ENCODE measurements at regions not wholly inside any gene's neighbourhood (a gene's known extent, or its start where the extent isn't known, plus 50 kb on each side); places are given as distances from the start of the nearest gene placed in this dataset.

DNA sequence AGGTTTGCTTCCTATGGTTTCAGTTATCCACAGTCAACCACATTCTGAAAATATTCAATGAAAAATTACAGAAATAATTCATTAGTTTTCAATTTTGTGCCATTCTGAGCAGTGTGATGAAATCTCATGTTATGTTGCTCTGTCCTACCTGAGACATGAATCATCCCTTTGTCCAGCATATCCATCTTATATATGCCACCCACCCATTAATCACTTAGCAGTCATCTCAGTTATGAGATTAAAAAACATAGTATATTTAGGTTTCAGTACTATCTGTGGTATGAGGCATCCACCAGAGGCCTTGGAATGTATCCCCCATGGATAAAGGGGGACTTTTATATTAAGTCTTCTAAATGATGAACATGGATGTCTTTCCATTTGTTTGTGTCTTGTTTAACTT lies 64.7 kb upstream of the PROK2 start:
- no peak for DNase-seq (ENCODE audit: low read depth)
- H3K4me3 ChIP-seq (replicated peaks; ENCODE audit: low read depth, low read length): no peak overlapping the region
- TF ChIP-seq, protein P1, sequence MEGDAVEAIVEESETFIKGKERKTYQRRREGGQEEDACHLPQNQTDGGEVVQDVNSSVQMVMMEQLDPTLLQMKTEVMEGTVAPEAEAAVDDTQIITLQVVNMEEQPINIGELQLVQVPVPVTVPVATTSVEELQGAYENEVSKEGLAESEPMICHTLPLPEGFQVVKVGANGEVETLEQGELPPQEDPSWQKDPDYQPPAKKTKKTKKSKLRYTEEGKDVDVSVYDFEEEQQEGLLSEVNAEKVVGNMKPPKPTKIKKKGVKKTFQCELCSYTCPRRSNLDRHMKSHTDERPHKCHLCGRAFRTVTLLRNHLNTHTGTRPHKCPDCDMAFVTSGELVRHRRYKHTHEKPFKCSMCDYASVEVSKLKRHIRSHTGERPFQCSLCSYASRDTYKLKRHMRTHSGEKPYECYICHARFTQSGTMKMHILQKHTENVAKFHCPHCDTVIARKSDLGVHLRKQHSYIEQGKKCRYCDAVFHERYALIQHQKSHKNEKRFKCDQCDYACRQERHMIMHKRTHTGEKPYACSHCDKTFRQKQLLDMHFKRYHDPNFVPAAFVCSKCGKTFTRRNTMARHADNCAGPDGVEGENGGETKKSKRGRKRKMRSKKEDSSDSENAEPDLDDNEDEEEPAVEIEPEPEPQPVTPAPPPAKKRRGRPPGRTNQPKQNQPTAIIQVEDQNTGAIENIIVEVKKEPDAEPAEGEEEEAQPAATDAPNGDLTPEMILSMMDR (IDR thresholded peaks at IDR 0.05; ENCODE audit: low read length, missing control alignments): no peak

DNA sequence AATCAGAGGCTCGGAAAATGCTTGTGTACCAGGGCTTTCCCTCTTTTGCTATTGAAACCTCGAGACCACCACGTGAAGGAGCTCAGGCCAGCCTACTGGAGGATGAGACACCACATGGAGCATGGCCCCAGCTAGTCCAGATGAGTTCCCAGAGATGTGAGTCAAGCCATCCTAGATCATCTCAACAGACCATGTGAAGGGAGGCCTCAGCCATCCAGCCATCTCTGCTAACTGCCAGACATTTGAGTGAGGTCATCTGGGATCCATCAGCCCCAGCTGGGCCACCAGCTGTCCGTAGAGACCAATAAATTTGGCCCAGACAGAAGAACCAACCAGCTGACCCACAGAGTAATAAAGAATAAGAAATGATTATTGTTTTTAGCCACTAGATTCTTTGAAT lies 62.8 kb upstream of the PROK2 start:
- DNase-seq (ENCODE audit: low read depth): no peak
- H3K4me3 ChIP-seq (replicated peaks; ENCODE audit: low read depth, low read length): no peak overlapping the region
- TF ChIP-seq, protein P1 (IDR thresholded peaks at IDR 0.05; ENCODE audit: low read length, missing control alignments): no peak

DNA sequence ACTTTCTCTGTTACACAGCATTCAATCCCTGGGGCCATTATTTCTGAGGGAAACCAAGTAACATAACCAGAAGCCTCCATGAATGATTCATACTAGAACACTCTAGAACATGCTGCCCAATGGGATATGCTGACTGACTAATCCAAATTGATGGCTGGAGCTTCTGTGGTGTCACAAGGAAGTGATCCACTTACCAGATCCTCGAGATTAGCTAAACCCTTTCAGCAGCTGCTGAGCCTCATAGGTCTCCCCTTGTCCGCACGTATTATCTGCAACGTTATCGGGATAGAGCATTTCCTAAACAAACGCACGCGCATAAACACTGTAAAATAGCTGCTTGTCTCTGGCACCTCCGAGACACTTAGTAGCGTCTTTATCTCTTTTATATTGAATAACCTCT lies 61.2 kb upstream of the PROK2 start:
- H3K4me3 ChIP-seq (replicated peaks; ENCODE audit: low read depth, low read length): no peak overlapping the region
- no peak for DNase-seq (ENCODE audit: low read depth)
- TF ChIP-seq, protein P1 (IDR thresholded peaks at IDR 0.05; ENCODE audit: low read length, missing control alignments): no peak

DNA sequence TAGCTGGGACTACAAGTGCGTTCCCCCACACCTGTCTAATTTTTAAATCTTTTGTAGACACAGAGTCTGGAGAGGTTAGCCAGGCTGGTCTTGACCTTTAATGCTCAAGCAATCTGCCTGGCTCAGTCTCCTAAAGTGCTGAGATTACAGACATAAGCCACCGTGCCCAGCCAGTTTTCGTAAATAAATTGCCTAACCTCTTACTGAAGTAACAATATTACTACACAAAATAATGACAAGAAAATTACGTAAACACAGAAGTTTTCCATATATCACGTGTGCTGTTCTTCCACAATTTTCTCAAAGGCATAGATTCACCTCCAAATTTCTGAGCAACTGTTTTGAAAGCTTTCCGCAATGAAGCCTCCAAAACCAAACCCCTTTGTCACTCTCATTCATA lies 58.1 kb upstream of the PROK2 start:
- DNase-seq (ENCODE audit: low read depth): no peak

DNA sequence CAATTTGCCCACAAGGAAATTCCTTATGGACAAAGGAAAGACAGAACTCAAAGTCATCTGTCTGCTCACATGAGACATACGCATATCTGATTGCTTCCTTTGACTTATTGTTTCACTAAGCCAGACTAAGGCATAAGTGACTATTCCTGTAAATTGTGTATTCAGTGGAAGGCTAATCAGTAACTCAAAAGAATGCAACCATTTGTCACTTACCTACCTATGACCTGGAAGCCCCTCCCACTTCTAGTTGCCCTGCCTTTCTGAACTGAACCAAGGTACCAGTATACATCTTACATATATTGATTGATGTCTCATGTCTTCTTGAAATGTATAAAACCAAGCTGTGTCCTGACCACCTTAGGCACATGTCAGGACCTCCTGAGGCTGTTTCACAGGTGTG lies 53.5 kb upstream of the PROK2 start:
- TF ChIP-seq, protein P1 (IDR thresholded peaks at IDR 0.05; ENCODE audit: low read length, missing control alignments): no peak
- no peak for DNase-seq (ENCODE audit: low read depth)
- H3K4me3 ChIP-seq (replicated peaks; ENCODE audit: low read depth, low read length): no peak overlapping the region

More for the DNA sequence above, 58.1 kb upstream of the PROK2 start:
- TF ChIP-seq, protein P1 (IDR thresholded peaks at IDR 0.05; ENCODE audit: low read length, missing control alignments): no peak
- no peak overlapping the region for H3K4me3 ChIP-seq (replicated peaks; ENCODE audit: low read depth, low read length)

Data from fibroblast of pulmonary artery (primary cell).